Osteoblast (primary cell): ENCODE measurements at regions not wholly inside any gene's neighbourhood (a gene's known extent, or its start where the extent isn't known, plus 50 kb on each side); places are given as distances from the start of the nearest gene placed in this dataset.

Source experiments
- DNase-seq: peaks from one replicate; pipeline ENCODE4 v3.0.0; 2011; ENCODE audit warnings: low spot score, mixed read lengths; ENCODE audit not compliant: insufficient read length; ENCODE audit errors: missing footprints
- H2AFZ ChIP-seq: 2 replicates; pipeline ENCODE4 v1.6.0; 2011; ENCODE audit warnings: mild to moderate bottlenecking, low read length
- H3K27ac ChIP-seq: 2 replicates; pipeline ENCODE4 v1.5.1; 2011; ENCODE audit warnings: mild to moderate bottlenecking, low read depth, low read length, moderate library complexity
- H3K27me3 ChIP-seq: 2 replicates; pipeline ENCODE4 v1.6.0; 2012; ENCODE audit warnings: mild to moderate bottlenecking, control low read depth, inconsistent platforms, low read length, moderate library complexity; ENCODE audit not compliant: insufficient read depth
- H3K36me3 ChIP-seq: 2 replicates; pipeline ENCODE4 v1.5.1; 2011; ENCODE audit warnings: mild to moderate bottlenecking, low read length, control low read depth, moderate library complexity; ENCODE audit not compliant: insufficient read depth
- H3K4me1 ChIP-seq: 2 replicates; pipeline ENCODE4 v1.5.1; 2011; ENCODE audit warnings: mild to moderate bottlenecking, low read length, control low read depth, moderate library complexity; ENCODE audit not compliant: insufficient read depth
- H3K4me2 ChIP-seq: 2 replicates; pipeline ENCODE4 v1.6.0; 2011; ENCODE audit warnings: mild to moderate bottlenecking, low read length; ENCODE audit not compliant: insufficient read depth
- H3K4me3 ChIP-seq: fragments of 200-600 bp; sonication (generic); 3 replicates; pipeline ENCODE4 v1.5.1; 2012; ENCODE audit warnings: mild to moderate bottlenecking, low read length, inconsistent platforms; ENCODE audit not compliant: insufficient read depth
- H3K79me2 ChIP-seq: 2 replicates; pipeline ENCODE4 v1.6.0; 2012; ENCODE audit warnings: mild to moderate bottlenecking, low read length, control low read depth, inconsistent platforms; ENCODE audit not compliant: insufficient read depth
- H3K9me3 ChIP-seq: 2 replicates; pipeline ENCODE4 v1.5.1; 2011; ENCODE audit warnings: low read depth, low read length, control low read depth
- H4K20me1 ChIP-seq: 2 replicates; pipeline ENCODE4 v1.6.0; 2012; ENCODE audit warnings: mild to moderate bottlenecking, low read length, control low read depth; ENCODE audit not compliant: insufficient read depth
- TF ChIP-seq, protein P1 (sequence below): IDR thresholded peaks from 2 replicates; pipeline ENCODE4 v1.5.1; 2011; ENCODE audit warnings: mild to moderate bottlenecking, low read depth, low read length, moderate library complexity; ENCODE audit errors: extremely low read depth

DNA sequence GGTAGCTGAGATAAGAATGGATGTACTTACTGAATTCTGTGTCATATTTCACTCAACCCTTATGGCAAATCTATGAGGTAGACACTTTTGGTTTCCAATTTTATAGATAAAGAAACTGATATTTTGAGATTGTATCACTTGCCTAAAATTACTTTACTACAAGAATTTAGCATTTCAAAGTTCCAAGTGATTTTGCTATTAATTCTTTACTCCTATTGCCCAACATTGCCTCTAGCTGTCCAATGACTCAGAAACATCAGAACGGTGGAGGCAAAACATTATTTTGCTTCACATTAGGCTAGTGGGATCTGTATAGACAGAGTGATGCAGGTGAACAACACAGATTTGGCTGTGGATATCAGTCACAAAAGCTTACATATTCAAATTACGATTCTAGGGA is 747.2 kb upstream of the NEGR1 start:
- H4K20me1 ChIP-seq = no peaks in the 10 kb centered on the region
- H3K36me3 ChIP-seq = no peaks in the 10 kb centered on the region
- H2AFZ ChIP-seq = no peak overlapping the region
- no peaks in the 10 kb centered on the region for H3K9me3 ChIP-seq
- no peak overlapping the region for H3K4me3 ChIP-seq
- no peak for DNase-seq
- H3K4me2 ChIP-seq = no peak overlapping the region
- no peaks in the 10 kb centered on the region for H3K27me3 ChIP-seq
- H3K4me1 ChIP-seq = no peaks in the 10 kb centered on the region
- TF ChIP-seq, protein P1, sequence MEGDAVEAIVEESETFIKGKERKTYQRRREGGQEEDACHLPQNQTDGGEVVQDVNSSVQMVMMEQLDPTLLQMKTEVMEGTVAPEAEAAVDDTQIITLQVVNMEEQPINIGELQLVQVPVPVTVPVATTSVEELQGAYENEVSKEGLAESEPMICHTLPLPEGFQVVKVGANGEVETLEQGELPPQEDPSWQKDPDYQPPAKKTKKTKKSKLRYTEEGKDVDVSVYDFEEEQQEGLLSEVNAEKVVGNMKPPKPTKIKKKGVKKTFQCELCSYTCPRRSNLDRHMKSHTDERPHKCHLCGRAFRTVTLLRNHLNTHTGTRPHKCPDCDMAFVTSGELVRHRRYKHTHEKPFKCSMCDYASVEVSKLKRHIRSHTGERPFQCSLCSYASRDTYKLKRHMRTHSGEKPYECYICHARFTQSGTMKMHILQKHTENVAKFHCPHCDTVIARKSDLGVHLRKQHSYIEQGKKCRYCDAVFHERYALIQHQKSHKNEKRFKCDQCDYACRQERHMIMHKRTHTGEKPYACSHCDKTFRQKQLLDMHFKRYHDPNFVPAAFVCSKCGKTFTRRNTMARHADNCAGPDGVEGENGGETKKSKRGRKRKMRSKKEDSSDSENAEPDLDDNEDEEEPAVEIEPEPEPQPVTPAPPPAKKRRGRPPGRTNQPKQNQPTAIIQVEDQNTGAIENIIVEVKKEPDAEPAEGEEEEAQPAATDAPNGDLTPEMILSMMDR = no peak
- H3K79me2 ChIP-seq = no peaks in the 10 kb centered on the region
- no peak overlapping the region for H3K27ac ChIP-seq

DNA sequence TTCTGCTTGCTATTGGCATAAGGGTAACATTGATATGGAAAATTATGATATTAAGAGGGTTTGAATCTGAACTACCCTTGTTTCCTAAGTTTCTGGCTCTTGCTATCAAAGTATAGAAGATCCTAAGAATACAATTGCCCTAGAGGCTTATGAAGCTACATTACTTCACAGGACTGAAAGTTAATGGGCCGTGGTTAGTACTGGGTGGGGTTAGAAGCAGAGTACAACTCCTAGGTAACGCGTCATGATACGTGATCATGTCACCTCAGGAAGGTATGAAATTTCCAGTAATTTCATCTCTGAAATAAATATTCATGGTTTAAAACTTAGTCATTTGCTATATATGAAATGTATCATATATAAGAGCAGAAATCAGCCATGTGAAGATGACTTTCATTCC is 743.8 kb upstream of the NEGR1 start:
- Histone ChIP-seq H3K4me3 (no peak overlapping the region), H3K79me2 (no peaks in the 10 kb centered on the region), H4K20me1 (no peaks in the 10 kb centered on the region), H3K27ac (no peak overlapping the region), H3K9me3 (no peaks in the 10 kb centered on the region), H3K36me3 (no peaks in the 10 kb centered on the region), H3K27me3 (no peaks in the 10 kb centered on the region), H3K4me2 (no peak overlapping the region), H3K4me1 (no peaks in the 10 kb centered on the region), H2AFZ (no peak overlapping the region)
- TF ChIP-seq, protein P1 = no peak
- no peak for DNase-seq

DNA sequence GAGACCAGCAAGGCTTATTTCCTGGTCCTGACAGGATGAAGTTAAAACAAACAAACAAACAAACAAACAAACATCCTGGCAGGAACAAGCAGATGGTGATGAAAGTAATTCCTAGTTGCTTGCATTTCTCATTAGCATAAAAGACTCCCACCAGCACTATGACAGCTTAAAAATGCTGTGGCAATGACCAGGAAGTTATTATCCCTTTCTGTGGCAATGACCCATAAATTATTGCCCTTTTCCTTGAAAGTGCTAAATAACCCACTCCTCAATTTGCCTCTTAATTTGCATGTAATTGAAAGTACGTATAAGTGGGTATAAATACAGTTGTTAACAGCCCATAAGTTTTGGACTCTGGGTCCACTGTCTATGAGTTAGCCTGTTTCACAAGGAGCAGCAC is 727.6 kb upstream of the NEGR1 start:
- H3K79me2 ChIP-seq = no peaks in the 10 kb centered on the region
- H3K4me3 ChIP-seq = no peak overlapping the region

DNA sequence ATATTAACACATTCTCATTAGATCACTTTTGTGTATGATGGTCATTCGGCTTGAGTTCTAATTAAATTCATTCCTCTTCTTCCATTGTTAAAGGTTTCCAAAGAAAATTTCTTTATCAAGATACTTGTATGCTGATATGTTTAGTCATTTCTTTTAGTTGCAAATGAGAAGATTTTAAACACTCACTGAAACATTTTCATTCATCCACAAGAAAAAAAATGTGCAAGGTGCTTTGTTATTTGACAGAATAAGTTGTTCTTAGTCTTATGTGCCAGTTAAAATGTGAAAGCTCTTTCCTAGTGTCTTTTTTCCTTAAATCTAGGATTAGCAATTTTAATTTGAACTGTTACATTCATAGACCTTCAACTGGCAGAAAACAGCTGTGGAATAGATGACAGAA is 727.0 kb upstream of the NEGR1 start:
- Histone ChIP-seq H4K20me1 (no peaks in the 10 kb centered on the region), H3K4me2 (no peak overlapping the region), H3K27ac (no peak overlapping the region), H3K79me2 (no peaks in the 10 kb centered on the region), H3K4me3 (no peak overlapping the region), H3K27me3 (no peaks in the 10 kb centered on the region), H2AFZ (no peak overlapping the region), H3K9me3 (no peaks in the 10 kb centered on the region), H3K4me1 (no peaks in the 10 kb centered on the region), H3K36me3 (no peaks in the 10 kb centered on the region)
- TF ChIP-seq, protein P1 = no peak
- no peak for DNase-seq

More for the DNA sequence above, 727.6 kb upstream of the NEGR1 start:
- H2AFZ ChIP-seq = no peak overlapping the region
- H3K36me3 ChIP-seq = no peaks in the 10 kb centered on the region
- TF ChIP-seq, protein P1 = no peak
- no peak overlapping the region for H3K27ac ChIP-seq
- no peaks in the 10 kb centered on the region for H4K20me1 ChIP-seq
- no peak overlapping the region for H3K4me2 ChIP-seq
- H3K4me1 ChIP-seq = no peaks in the 10 kb centered on the region
- H3K27me3 ChIP-seq = no peaks in the 10 kb centered on the region
- DNase-seq = no peak
- H3K9me3 ChIP-seq = no peaks in the 10 kb centered on the region
